Trophoblast cell (in vitro differentiated cells and primary cell): ENCODE measurements at regions not wholly inside any gene's neighbourhood (a gene's known extent, or its start where the extent isn't known, plus 50 kb on each side); places are given as distances from the start of the nearest gene placed in this dataset.
A peak's percentile ranks its signal among the peaks of the same experiment; 100 is the strongest.

Experiments
- DNase-seq, 2 donors: peaks; one replicate each; pipeline ENCODE4 v3.0.0-alpha.2; 2016
- H2AFZ ChIP-seq: 2 replicates; pipeline ENCODE4 v1.6.1; 2013; ENCODE audit warnings: low read length, moderate library complexity, mild to moderate bottlenecking; ENCODE audit not compliant: insufficient read depth, poor library complexity
- H2AK5ac ChIP-seq: 2 replicates; pipeline ENCODE4 v1.6.1; 2013; ENCODE audit warnings: mild to moderate bottlenecking, low read length
- H2BK120ac ChIP-seq: 2 replicates; pipeline ENCODE4 v1.6.1; 2013; ENCODE audit warnings: low read length, mild to moderate bottlenecking, moderate library complexity; ENCODE audit not compliant: insufficient read depth, poor library complexity
- H2BK12ac ChIP-seq: 2 replicates; pipeline ENCODE4 v1.6.1; 2013; ENCODE audit warnings: mild to moderate bottlenecking, low read length, moderate library complexity
- H2BK5ac ChIP-seq: 2 replicates; pipeline ENCODE4 v1.6.1; 2013; ENCODE audit warnings: low read length, low read depth, moderate library complexity, mild to moderate bottlenecking; ENCODE audit not compliant: poor library complexity
- H3K14ac ChIP-seq: 2 replicates; pipeline ENCODE4 v1.6.1; 2013; ENCODE audit warnings: mild to moderate bottlenecking, low read length
- H3K18ac ChIP-seq: 2 replicates; pipeline ENCODE4 v1.6.1; 2013; ENCODE audit warnings: mild to moderate bottlenecking, low read length
- H3K23ac ChIP-seq: 2 replicates; pipeline ENCODE4 v1.6.1; 2013; ENCODE audit warnings: low read length
- H3K27ac ChIP-seq: 2 replicates; pipeline ENCODE4 v1.5.1; 2013; ENCODE audit warnings: low read depth, mild to moderate bottlenecking, inconsistent platforms, low read length, moderate library complexity
- H3K27me3 ChIP-seq: 2 replicates; pipeline ENCODE4 v1.6.1; 2013; ENCODE audit warnings: inconsistent platforms, mild to moderate bottlenecking, low read length, moderate library complexity; ENCODE audit not compliant: insufficient read depth
- H3K36me3 ChIP-seq, 2 experiments: 1 replicate in 1 of 2; 2 replicates in 1 of 2; pipeline ENCODE4 v1.6.1; 2013; ENCODE audit warnings: low read length in 2 of 2, mild to moderate bottlenecking in 2 of 2, moderate library complexity in 1 of 2; ENCODE audit not compliant: insufficient read depth in 2 of 2, control insufficient read depth in 1 of 2
- H3K4ac ChIP-seq: 2 replicates; pipeline ENCODE4 v1.6.1; 2013; ENCODE audit warnings: low read depth, mild to moderate bottlenecking, low read length, moderate library complexity
- H3K4me1 ChIP-seq, 2 experiments: 1 replicate in 1 of 2; 2 replicates in 1 of 2; pipeline ENCODE4 v1.6.1; 2013; ENCODE audit warnings: low read length in 2 of 2, mild to moderate bottlenecking in 2 of 2, moderate library complexity in 1 of 2; ENCODE audit not compliant: insufficient read depth in 2 of 2, control insufficient read depth in 1 of 2
- H3K4me2 ChIP-seq: 2 replicates; pipeline ENCODE4 v1.6.1; 2013; ENCODE audit warnings: inconsistent platforms, mild to moderate bottlenecking, low read length, moderate library complexity
- H3K4me3 ChIP-seq: 2 replicates; pipeline ENCODE4 v1.5.1; 2013; ENCODE audit warnings: mild to moderate bottlenecking, low read depth, low read length, inconsistent platforms
- H3K79me1 ChIP-seq: one replicate; pipeline ENCODE4 v1.6.1; 2013; ENCODE audit warnings: low read length
- H3K79me2 ChIP-seq: 2 replicates; pipeline ENCODE4 v1.6.1; 2013; ENCODE audit warnings: low read length, mild to moderate bottlenecking; ENCODE audit not compliant: control insufficient read depth, insufficient read depth, poor library complexity
- H3K9ac ChIP-seq: 2 replicates; pipeline ENCODE4 v1.6.1; 2013; ENCODE audit warnings: mild to moderate bottlenecking, low read length
- H3K9me3 ChIP-seq: 2 replicates; pipeline ENCODE4 v1.6.1; 2013; ENCODE audit warnings: low read depth, mild to moderate bottlenecking, control low read depth, inconsistent platforms, low read length; ENCODE audit not compliant: insufficient read depth
- H4K12ac ChIP-seq: 2 replicates; pipeline ENCODE4 v1.6.1; 2013; ENCODE audit warnings: low read depth, mild to moderate bottlenecking, low read length, moderate library complexity
- H4K8ac ChIP-seq: 2 replicates; pipeline ENCODE4 v1.6.1; 2013; ENCODE audit warnings: low read depth, mild to moderate bottlenecking, low read length, moderate library complexity
- H4K91ac ChIP-seq: one replicate; pipeline ENCODE4 v1.6.1; 2013; ENCODE audit warnings: low read depth, mild to moderate bottlenecking, low read length, moderate library complexity
- WGBS: extraction: QIAGEN DNeasy Blood & Tissue Kit; methylation state at CpG from one replicate; pipeline ENCODE4 v1.1.7; 2013; ENCODE audit warnings: missing lambda C conversion rate; ENCODE audit not compliant: insufficient read length, insufficient coverage; ENCODE audit errors: extremely low coverage; 5-methylcytosine and 5-hydroxymethylcytosine counted together

DNA sequence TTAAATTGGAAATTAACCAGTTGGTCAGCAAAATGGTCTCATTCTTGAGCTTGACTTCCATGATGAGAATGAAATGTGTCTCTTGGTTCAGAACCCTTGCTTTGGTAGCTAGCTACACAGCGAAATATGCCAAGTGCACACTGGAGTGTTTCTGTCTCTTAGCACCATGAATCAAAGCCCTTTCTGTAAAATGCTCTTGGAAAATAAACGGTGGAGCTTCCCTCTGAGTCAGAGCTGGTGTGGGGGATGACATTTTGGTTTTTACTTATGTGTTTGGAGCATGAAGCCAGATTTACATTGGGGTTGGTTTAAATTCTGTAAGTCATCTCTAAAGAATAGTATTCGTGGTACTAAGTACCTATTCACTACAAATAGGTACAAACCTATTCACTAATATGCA is 85.1 kb upstream of the NANOGP8 start:
- no peak overlapping the region for H3K4me2 ChIP-seq
- no peaks in the 10 kb centered on the region for H3K36me3 ChIP-seq
- H3K4me3 ChIP-seq = no peak overlapping the region
- no peak overlapping the region for H3K14ac ChIP-seq
- no peak overlapping the region for H2BK120ac ChIP-seq
- no CpG with 5 or more reads among the region's 3 CpGs for WGBS
- H3K4me1 ChIP-seq = no peaks in the 10 kb centered on the region
- no peak overlapping the region for H3K27ac ChIP-seq
- H3K9ac ChIP-seq = no peak overlapping the region
- H3K27me3 ChIP-seq = no peaks in the 10 kb centered on the region
- H4K8ac ChIP-seq = no peak overlapping the region
- no peaks in the 10 kb centered on the region for H3K9me3 ChIP-seq
- H3K79me1 ChIP-seq = no peaks in the 10 kb centered on the region
- H4K12ac ChIP-seq = no peak overlapping the region
- H2AK5ac ChIP-seq = no peak overlapping the region
- H3K79me2 ChIP-seq = no peaks in the 10 kb centered on the region
- no peak overlapping the region for H2BK5ac ChIP-seq
- DNase-seq = no peak
- no peak overlapping the region for H2BK12ac ChIP-seq
- no peak overlapping the region for H3K23ac ChIP-seq
- H3K4ac ChIP-seq = no peak overlapping the region
- no peak overlapping the region for H2AFZ ChIP-seq
- H3K18ac ChIP-seq = no peak overlapping the region
- no peak overlapping the region for H4K91ac ChIP-seq

DNA sequence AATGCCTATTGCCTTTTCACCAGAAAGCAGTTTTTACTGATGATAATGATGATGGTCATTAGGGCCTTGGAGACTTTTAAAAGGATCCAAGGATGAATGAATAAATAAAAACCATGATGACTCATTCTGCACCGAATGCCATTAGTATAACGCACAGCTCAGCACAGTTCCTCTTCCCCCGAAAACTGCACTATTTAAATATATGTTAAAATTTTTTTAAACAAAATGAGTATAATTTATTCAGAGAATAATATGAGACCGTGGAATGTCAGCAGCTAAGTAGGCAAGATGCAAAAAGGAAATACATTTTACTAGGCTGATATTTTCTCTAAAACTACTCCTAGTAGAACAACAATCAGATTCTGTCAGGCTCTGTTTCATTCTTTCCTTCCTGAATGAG is 83.4 kb upstream of the NANOGP8 start:
- Histone ChIP-seq H3K36me3 (no peaks in the 10 kb centered on the region), H3K4me3 (no peak overlapping the region), H2BK120ac (no peak overlapping the region), H3K18ac (no peak overlapping the region), H3K4me2 (no peak overlapping the region), H3K9ac (no peak overlapping the region), H3K27ac (no peak overlapping the region), H3K4me1 (no peaks in the 10 kb centered on the region), H3K14ac (no peak overlapping the region), H3K9me3 (no peaks in the 10 kb centered on the region), H2AK5ac (no peak overlapping the region), H3K79me2 (no peaks in the 10 kb centered on the region), H3K23ac (no peak overlapping the region), H2BK5ac (no peak overlapping the region), H4K12ac (no peak overlapping the region), H3K79me1 (no peaks in the 10 kb centered on the region), H4K8ac (no peak overlapping the region), H3K27me3 (no peaks in the 10 kb centered on the region), H3K4ac (no peak overlapping the region), H2BK12ac (no peak overlapping the region), H2AFZ (no peak overlapping the region), H4K91ac (no peak overlapping the region)
- DNase-seq = no peak
- no CpG with 5 or more reads among the region's 4 CpGs for WGBS

DNA sequence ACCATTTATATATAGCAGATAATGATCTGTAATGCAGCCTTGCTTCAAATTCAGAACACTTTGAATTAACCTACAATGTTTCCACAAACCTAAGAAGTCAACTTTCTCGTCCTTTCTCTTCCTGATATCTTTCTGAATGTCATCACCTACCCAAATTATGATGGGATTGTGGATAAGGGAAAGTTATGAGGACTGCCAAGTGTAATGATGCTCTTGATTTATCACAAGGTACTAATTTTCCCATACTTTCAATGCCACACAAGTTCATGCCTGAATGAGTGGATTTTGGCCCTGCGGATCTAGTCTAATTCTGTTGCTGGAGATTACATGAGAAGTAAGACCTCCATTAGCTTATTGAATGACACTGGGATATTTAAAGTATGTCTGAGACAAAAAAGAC is 82.6 kb upstream of the NANOGP8 start:
- Histone ChIP-seq H3K14ac (no peak overlapping the region), H4K91ac (no peak overlapping the region), H3K4me3 (no peak overlapping the region), H3K18ac (no peak overlapping the region), H2AK5ac (no peak overlapping the region), H3K9ac (no peak overlapping the region), H2AFZ (no peak overlapping the region), H3K27ac (no peak overlapping the region), H3K4me2 (no peak overlapping the region), H3K79me1 (no peaks in the 10 kb centered on the region), H2BK12ac (no peak overlapping the region), H2BK120ac (no peak overlapping the region), H3K4ac (no peak overlapping the region), H3K4me1 (no peaks in the 10 kb centered on the region), H3K27me3 (no peaks in the 10 kb centered on the region), H2BK5ac (no peak overlapping the region), H3K79me2 (no peaks in the 10 kb centered on the region), H4K8ac (no peak overlapping the region), H4K12ac (no peak overlapping the region), H3K23ac (no peak overlapping the region), H3K9me3 (no peaks in the 10 kb centered on the region), H3K36me3 (no peaks in the 10 kb centered on the region)
- WGBS = no CpG with 5 or more reads among the region's 2 CpGs
- DNase-seq = no peak

- Histone ChIP-seq H3K4me1 (no peaks in the 10 kb centered on the region), H4K12ac (no peak overlapping the region), H4K8ac (no peak overlapping the region), H2BK120ac (no peak overlapping the region), H3K9ac (no peak overlapping the region), H3K79me2 (no peaks in the 10 kb centered on the region), H2BK12ac (no peak overlapping the region), H3K4ac (no peak overlapping the region), H2BK5ac (no peak overlapping the region), H3K27ac (no peak overlapping the region), H3K9me3 (no peaks in the 10 kb centered on the region), H3K23ac (no peak overlapping the region), H2AFZ (no peak overlapping the region), H4K91ac (no peak overlapping the region), H3K79me1 (no peaks in the 10 kb centered on the region), H3K4me3 (no peak overlapping the region), H3K4me2 (no peak overlapping the region), H3K18ac (no peak overlapping the region), H3K36me3 (no peaks in the 10 kb centered on the region), H2AK5ac (no peak overlapping the region), H3K14ac (no peak overlapping the region), H3K27me3 (no peaks in the 10 kb centered on the region)
- no CpG with 5 or more reads among the region's 3 CpGs for WGBS
- peak in 1 of 2 donors; percentile 10 for DNase-seq
Measured at GRCh38 chr15:35166730-35167359, 81.8 kb upstream of the NANOGP8 start.
